IPS-NIHi7 (cell line): ENCODE measurements at regions not wholly inside any gene's neighbourhood (a gene's known extent, or its start where the extent isn't known, plus 50 kb on each side); places are given as distances from the start of the nearest gene placed in this dataset.
"Not testable (repeated sequence)": the region's sequence is repeated elsewhere in the genome, so short reads cannot be mapped to it uniquely, and the experiment has no call there.

ENCODE experiments used
- DNase-seq: peaks from one replicate; pipeline ENCODE4 v3.0.0; 2012; ENCODE audit warnings: mixed read lengths; ENCODE audit errors: extremely low spot score

DNA sequence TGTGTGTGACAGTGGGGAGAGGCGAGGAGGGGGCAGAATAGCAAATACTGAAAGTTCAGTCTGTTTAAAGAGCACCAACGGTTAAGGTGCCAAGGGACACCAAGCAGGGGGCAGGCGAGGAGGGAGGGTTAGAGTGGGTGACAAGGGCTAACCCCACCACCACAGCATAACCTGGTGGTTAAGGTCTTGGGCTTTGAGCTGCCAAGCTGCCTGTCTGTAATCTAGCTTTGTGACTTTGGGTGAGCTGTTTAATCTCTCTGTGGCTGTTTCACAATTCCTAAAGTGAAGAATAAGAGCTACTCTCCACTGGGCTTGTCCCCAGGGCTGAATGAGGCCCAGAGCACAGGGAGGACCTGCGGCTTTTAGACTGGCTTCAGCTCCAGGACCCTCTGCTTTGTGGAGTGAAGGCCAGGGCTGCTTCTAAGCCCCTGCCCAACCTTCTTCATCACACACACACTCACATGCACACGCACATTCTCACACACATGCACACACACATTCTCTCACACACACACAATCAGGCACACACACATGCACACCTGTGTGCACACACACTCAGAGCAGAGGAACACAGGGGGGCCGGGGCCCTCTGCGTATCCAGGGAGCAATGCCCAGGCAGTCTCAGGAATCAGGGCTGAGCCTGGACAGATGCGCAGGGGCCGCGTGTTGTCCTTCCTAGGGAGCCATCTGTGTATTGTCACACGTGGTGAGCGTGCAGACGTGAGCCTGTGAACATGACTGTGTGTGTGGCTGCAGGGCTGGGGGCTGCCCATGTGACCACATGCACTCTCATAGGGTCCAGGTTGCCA is 101.6 kb upstream of the TARDBP start:
- DNase-seq: no peak

DNA sequence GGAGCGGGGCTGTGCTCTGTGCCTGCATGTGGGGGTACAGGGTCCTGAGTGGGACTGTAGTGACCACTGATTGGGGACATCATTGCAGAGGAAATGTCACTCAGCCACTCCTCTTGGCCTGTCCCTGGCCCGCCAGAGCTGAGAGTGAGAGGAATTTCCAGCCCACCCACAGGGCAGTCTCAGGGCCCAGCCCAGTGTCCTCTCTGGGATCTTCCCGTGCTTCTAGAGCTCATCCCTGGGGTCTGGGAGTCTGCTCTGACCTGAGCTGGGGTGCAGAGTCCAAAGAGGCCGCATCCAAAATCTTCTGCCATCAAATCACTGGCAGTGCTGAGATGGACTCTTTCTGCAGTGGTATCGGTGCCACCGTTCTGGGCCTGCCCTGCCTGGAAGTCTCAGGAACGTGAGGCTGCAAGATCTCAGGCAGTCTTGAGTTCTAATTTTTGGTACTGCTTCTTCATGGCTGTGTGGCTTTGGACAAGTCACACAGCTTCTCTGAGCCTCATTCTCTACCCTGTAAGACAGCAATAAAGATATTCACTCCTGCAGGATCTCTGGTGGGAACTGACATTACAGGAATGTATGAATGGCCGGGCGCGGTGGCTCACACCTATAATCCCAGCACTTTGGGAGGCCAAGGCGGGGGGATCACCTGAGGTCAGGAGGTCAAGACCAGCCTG is 100.8 kb upstream of the TARDBP start:
- no peak for DNase-seq

DNA sequence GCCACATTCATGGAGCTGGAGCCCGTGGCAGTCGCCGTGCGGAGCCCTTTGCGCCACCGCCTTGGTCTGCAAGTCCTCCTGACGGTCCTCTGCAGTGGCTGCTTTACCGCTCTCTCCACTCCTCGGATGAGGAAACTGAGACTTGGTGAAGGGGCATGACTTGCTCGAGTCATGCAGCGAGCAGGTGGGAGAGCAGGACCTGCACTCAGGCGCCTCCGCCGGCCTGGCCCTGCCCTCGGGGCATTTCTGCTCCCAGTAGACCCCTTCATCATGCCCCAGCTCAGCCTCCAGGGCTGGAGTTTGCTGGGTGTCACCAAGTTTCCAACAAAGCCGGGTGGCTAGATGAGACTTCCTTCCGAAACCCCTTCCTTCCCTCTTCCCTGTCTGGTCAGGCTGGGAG is 100.0 kb upstream of the TARDBP start:
- no peak for DNase-seq

DNA sequence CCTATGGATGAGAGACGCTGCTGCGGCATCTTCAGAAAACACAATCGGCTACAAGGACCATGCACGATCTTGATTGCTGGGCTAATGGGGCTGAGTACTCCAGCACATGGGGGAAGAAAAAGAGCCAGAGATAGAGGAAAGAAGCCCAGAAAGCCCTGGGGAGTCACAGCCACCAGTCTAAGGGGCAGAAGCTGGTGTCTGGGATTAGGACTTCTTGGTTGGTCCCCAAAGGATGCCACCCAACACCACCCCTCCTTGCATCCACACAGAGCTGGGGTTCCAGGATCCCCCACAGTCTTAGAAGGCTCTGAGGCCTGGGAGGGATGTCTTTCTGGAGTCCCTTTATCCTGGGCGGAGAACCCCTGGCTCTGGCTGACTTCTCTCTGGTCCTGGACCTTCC is 98.4 kb upstream of the TARDBP start:
- DNase-seq: no peak

DNA sequence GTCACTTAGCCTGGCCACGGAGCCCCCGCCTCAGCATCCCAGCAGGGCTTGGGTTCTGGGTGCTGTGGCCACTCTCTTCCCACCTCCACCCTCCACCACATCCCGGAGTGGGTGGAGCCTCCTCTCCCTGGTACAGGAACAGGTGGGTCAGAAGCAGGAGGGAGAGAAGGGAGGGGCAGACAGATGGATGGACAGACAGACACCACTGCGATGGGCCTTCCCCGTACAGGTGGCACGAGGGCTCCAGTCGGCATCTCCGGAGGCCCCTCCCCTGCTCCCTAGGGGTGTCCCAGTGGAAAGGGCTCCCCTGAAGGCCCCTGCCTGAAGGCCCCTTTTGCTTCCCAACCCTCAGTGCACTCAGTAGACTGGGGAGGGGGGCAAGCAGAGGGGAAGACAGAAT is 96.9 kb upstream of the TARDBP start:
- DNase-seq: no peak

DNA sequence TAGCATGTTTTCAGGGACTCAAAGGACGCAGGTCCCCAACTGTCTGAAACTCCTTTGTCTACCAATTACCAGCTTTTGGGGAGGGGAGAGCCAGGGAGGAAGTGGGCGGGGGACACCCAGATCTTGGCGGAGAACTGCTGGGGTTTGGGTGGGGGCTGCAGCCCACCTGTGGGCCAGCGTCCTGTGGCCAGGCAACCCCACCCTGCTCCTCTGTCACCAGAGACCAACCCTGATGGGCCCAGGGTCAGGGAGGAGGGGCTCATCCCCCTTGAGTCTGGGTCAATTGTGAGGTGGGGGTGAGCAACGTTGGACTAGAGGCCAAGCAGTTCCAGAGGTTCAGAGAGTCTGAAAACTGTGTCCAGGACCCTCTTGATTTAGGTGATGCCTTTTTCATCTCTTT is 96.1 kb upstream of the TARDBP start:
- no peak for DNase-seq

DNA sequence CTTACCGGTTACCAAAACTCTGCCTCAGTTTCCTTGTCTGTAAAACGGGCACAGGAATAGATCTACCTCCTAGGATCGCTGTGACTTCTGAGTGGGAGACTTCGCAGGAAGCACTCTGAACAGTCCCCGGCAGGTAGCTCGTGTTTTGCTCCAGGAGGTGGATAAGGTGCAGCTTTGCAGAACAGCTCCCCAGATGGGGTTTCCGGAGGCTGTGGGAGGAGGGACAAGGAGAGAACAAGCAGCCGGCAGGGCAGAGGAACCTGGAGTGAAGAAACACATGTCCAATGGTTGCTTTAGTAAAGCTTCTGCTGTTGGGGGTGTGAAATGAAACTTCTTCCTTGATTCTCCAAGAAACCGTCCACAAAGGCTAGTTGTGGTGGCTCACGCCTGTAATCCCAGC is 95.5 kb upstream of the TARDBP start:
- no peak for DNase-seq

DNA sequence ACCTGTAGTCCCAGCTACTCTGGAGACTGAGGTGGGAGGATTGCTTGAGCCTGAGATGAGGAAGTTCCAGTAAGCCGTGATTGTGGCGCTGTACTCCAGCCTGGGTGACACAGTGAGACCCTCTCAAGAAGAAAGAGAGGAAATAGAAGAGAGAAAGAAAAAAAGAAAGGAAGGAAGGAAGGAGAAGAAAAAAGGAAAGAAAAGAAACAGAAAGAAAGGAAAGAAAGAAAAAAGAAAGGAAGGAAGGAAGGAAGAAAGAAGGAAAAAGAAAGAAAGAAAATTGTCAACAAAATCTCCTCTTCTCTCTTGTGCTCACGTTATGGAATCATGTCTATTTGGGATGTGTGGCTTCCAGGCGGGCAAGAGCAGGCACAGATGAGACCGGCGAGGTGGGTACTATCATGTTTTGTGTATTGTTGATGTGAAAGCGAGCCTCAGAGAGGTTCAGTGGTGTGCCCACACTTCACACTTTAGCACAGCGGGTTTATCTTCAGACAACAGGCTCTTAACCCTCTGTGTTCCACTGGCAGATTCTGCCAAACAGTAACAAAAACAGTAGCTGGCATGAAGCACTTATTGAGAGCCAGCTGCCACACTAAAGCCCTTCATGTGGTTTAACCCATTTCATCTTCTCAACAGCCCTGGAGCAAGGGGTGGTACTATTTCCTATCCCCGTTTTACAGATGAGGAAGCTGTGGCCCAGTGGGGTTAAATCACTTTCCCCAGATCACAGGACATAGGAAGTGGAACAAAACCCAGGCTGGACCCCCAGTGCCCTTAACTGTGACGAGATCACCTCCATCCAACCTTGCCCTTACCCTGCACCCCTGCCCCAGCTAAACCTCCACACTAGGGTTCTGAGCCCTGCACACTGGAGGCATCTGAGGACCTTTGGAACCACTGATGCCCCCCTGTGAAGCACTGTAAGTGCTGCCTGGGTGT is 94.7 kb upstream of the TARDBP start:
- DNase-seq: no peak

DNA sequence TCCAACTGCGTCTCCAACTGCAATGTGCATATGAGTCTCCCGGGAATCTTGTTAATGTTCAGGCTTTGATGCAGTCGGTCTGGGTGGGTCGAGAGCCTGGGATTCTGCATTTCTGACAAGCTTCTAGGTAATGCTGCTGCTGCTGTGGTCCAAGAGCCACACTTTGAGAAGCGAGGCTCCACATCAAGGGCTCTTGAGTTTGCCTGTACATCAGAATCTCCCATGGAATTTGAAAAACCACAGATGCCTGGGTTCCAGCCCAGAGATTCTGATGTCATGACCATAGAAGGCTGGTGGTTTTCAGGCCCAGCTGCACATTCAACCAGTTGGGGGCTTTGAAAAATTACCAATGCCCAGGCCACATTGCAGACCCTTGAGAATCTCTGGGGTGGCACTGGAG is 93.9 kb upstream of the TARDBP start:
- DNase-seq: no peak

DNA sequence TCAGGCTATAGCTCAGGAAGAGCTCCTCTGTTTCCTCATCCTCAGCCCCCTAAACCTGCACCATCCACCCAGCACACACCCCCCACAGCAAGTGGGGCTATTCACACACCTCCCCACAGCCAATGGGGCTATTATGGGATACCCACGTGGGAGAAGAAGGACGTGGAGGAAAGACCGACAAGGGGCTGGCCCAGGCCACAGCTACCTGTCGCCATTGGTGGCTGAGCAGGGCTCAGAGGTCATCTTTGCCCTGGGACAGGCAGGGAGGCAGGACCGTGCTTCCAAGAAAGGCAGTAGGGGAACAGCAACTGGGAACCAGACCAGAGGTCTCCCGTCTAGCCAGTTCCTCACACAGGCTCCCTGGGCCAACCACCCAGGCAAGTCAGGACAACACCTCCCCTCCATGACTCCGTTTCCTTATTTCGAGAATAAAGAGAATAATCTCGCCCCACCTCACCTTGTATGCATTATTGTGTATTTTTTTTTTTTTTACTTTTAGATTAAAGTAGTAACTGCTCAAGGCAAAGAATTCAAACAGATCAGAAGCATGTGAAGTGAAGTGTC is 92.3 kb upstream of the TARDBP start:
- DNase-seq: no peak

DNA sequence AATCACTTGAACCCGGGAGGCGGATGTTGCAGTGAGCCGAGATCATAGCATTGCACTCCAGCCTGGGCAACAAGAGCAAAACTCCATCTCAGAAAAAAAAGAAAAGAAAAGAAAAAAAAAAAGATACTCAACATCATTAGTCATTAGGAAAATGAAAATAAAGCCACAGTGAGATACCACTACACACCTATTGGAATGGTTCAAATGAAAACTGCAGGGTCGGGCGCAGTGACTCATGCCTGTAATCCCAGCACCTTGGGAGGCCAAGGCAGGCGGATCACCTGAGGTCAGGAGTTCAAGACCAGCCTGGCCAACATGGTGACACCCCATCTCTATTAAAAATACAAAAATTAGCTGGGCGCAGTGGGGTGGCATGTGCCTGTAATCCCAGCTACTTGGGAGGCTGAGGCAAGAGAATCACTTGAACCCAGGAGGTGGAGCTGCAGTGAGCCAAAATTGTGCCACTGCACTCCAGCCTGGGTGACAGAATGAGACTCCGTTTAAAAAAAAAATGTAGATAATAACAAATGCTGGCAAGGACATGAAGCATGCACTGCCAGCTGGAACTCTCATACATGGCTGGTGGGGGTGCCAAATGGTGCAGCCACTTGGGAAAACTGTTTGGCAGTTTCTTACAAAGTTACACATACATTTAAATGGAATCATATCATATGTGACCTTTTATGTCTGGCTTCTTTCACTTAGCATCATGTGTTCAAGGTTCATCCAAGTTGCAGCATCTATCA is 90.0 kb upstream of the TARDBP start:
- DNase-seq: not testable (repeated sequence)

DNA sequence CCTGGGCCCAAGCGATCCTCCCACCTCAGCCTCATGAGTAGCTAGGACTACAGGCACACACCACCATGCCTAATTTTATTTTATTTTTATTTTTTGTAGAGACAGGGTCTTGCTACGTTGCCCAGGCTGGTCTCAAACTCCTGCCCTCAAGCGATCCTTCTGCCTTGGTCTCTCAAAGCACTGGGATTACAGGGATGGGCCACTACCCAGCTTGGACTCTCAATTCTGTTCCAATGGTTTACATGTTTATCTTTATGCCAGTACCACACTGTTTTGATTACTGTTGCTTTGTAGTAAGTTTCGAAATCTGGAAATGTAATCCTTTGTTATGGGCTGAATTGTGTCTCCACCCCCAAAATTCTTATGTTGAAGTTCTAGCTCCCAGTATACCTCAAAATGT is 88.4 kb upstream of the TARDBP start:
- DNase-seq: no peak

DNA sequence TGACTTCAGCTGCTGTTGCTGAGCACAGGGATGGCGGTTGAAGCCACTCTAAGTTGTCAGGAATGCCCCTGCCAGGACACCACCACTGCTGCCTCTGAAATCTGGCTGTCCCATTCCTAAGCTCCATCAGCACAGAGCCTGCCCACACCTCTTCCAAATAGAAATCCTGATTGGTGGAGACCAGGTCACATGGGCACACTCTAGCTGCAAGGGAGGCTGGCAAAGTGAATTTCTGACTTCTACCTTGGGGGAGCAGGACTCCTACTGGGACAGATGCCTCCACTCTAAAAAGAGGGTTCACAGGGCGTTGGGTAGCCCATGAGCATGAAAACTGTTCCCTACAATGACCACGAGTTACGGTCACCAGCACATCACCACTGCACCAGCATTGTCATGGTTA is 83.8 kb upstream of the TARDBP start:
- no peak for DNase-seq

DNA sequence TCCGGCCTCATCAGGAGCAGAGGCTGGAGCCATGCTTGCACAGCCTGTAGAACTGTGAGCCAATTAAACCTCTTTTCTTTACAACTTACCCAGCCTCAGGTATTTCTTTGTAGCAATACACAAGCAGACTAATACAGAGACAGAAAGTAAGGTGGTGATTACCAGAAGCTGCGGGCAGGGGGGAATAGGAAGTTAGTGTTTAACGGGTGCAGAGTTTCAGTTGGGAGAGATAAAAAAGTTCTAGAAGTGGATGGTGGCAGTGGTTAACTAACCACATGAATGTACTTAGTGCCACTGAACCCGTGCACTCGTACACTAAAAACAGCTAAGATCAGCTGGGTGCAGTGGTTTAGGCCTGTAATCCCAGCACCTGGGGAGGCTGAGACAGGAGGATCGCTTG is 80.4 kb upstream of the TARDBP start:
- DNase-seq: no peak

DNA sequence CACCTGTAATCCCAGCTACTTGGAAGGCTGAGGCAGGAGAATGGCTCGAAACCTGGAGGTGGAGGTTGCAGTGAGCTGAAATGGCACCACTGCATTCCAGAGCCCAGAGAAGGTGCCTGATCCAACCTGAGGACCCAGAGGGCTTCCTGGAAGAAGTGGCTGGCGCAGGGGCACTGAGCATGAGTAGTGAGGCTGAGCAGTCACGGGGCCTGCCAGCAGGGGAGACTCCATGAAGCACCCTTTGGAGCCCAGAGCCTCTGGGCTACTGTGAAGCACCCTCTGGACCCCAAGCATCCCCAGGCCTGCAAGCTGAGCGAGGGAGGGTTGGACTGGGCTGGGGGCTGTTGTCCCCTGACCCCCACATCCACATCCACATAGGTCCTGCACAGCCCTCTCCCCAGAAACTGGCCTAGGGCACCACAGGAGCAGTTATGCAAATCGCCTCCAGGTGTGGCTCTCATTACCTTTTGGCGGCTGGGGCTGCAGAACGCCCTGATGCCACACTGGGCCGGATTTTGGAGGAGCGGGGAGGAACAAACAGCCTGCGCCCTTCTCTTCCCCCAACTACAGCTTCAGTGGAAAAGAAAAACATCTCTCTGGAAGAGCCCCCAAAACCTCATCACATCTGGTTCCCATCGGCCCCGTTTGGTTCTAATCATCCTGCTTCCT is 78.2 kb upstream of the TARDBP start:
- no peak for DNase-seq

DNA sequence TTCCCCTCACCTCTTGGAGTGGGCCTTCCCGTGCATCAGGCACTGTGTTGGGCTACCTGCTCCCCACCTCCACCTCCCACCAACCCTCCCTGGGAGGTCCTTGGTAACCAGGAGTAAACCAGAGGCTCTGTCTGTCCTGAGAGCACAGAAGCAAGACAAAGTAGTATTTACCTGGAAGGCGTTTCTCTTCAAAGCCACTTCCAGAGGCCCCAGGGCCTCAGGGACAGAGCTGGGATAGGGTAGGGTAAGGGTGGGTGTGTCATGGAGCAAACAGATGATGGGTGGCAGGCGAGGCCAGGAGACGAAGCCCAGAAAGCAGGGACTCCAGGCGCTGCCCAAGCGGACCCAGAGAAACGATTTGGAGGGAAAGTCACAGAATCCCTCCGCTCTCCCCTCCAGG is 77.2 kb upstream of the TARDBP start:
- no peak for DNase-seq

DNA sequence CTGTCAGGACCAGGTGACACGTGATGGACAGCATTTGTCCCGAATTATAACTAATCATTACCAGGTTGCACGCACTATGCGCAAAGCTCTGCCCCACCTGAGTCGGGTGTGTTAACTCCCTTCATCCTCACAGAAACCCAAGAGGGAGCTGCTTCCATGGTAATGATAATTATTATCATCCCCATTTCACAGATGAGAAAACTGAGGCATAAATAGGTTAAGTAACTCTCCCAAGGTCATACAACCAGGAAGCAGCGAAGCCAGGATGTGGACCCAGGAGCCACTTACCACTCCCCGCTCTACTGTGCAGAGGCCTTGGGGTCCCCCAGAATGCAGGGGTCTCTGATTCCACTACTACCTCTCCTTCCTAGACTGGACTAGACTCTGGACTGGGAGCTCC is 76.7 kb upstream of the TARDBP start:
- DNase-seq: no peak

DNA sequence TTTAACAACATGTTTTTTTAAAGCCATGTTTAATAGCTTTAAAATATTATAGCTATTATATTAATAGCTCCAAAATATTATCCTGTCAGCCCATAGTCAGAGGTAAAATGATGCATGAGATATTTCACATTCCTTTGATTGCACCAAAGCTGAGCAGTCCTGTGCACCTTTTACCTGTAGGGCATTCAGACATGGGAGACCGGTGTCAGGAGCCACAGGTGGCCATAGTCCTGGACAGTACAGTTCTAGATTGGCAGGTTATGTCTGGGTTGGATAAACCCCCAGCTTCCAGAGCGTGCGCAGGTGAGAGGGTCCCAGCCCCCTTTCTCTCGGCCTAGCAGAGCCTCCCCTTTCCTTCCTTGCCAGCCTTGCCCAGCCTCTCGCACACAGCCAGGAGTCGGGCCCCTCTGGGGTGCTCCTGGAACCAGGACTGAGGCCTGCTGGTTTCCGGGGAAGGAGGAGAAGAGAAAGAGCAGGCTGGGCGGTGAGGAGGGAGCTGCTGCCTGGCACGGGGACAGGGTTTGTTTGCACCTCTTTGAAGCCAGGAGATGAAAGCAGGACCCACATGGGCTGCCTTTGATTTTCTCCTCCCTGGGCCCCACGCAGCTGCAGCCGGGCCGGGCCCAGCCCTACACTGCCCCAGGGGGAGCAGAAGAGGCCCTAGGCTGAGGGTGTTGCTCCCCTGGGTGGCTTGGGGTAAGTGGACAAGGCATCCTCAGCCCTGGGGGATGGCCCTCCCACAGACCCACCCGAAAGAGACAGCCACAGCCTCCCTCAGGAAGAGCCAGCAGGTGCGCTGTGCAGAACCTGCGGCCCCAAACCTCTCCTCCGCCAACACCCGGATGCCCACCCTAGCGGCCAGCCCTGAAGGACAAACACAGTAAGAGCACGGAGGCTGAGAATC is 75.2 kb upstream of the TARDBP start:
- no peak for DNase-seq

DNA sequence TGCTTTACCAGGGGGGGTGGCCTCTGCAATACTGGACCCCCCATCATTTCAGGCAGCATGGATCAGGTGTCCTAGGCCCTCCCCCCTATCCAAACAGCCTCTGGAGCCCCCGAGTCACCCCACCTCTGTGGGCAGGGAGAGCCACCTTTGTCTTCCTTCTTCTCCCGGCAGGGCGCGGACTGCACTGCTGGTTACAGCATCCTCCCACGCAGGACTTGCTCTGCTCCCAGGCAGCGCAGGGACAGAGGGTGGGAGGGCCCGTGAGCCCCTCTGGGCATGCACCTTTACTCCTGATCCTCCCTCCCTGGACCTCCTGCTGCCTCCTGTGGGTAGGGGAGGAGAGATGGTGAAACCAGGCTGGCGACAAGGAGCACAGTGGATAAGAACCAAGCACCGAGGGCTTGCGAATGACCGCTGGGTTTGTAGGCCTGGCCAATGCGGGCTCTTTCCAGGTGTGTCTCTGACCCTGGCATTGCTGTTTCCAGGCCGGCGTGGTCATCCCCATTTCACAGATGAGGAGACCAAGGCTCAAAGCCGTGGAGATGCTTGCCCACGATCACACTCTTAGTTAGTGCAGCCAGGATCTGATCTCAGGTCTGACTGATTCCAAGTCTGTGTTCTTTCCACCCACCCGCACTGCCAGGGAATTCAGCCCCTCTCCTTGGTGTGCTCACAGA is 73.6 kb upstream of the TARDBP start:
- DNase-seq: no peak
